HepG2 (cell line): ENCODE measurements at regions not wholly inside any gene's neighbourhood (a gene's known extent, or its start where the extent isn't known, plus 50 kb on each side); places are given as distances from the start of the nearest gene placed in this dataset.

Experiments used
- ATAC-seq: fragments of 200-7000 bp; cut with Tn5 transposase; 3 replicates; pipeline ENCODE4 v1.9.1; 2020; ENCODE audit warnings: mild to moderate bottlenecking, moderate library complexity
- BruUV-seq: library from RNA; stranded (reverse); fragments of 400-500 nt; replicated peaks from 2 replicates; lab custom pipeline; 2021; lab: Mats Ljungman, UMichigan
- CTCF ChIA-PET: fragments of 300-600 bp; formaldehyde crosslinking; extraction: SDS; loops from one replicate; lab custom pipeline; 2021; ENCODE audit warnings: low total read pairs, inconsistent platforms, low intra/inter-chr PET ratio; lab: Yijun Ruan, JAX
- POLR2A ChIA-PET: fragments of 350-600 bp; sonication (Branson Sonifier 250); formaldehyde crosslinking; loops from one replicate; lab custom pipeline; 2020; ENCODE audit warnings: antibody characterized with exemption, inconsistent platforms; lab: Yijun Ruan, JAX
- DNase-seq: peaks from one replicate; pipeline ENCODE4 v3.0.0-alpha.2; 2015; ENCODE audit warnings: low spot score
- FAIRE-seq: peaks from 3 replicates; lab custom pipeline; 2011; peaks lifted over from hg19 to GRCh38; lab: Jason Lieb, UNC
- H2AFZ ChIP-seq: one replicate; pipeline ENCODE4 v1.6.1; 2011; ENCODE audit warnings: low read length, inconsistent platforms
- H3K27ac ChIP-seq: fragments of 300-600 bp; 3 replicates; pipeline ENCODE4 v1.8.0; 2011; ENCODE audit warnings: mixed run types, mild to moderate bottlenecking, mixed read lengths, low read length, inconsistent platforms; ENCODE audit not compliant: insufficient read depth; ENCODE audit errors: extremely low read length
- H3K27me3 ChIP-seq, 2 experiments: fragments of 200-600 bp in 1 of 2; 2 replicates in 1 of 2; 3 replicates in 1 of 2; pipeline versions ENCODE4 v1.6.0 to v1.8.0; 2011; ENCODE audit warnings: low read length in 2 of 2, mild to moderate bottlenecking in 2 of 2, moderate library complexity in 2 of 2, inconsistent platforms in 1 of 2; ENCODE audit not compliant: insufficient read depth in 2 of 2, control insufficient read depth in 1 of 2
- H3K36me3 ChIP-seq, 2 experiments: fragments of 200-600 bp in 1 of 2; replicated peaks in 1 of 2; 2 replicates in 1 of 2; 3 replicates in 1 of 2; pipeline versions ENCODE4 v1.5.1 to v1.8.0; 2011; ENCODE audit warnings: low read length in 2 of 2, inconsistent platforms in 1 of 2; ENCODE audit not compliant: insufficient read depth in 2 of 2, control insufficient read depth in 1 of 2
- H3K4me1 ChIP-seq: 2 replicates; pipeline ENCODE4 v1.5.1; 2012; ENCODE audit warnings: low read length, inconsistent platforms; ENCODE audit not compliant: insufficient read depth
- H3K4me2 ChIP-seq: 2 replicates; pipeline ENCODE4 v1.6.0; 2011; ENCODE audit warnings: low read depth, low read length, inconsistent platforms
- H3K4me3 ChIP-seq, 3 experiments: fragments of 200-600 bp in 1 of 3; sonication (generic), shearing (Covaris generic) in 1 of 3; replicated peaks in 1 of 3; 2 replicates each; pipeline ENCODE4 v1.5.1; 2011 to 2016; ENCODE audit warnings: low read length in 3 of 3, inconsistent platforms in 2 of 3, low read depth in 2 of 3, mild to moderate bottlenecking in 2 of 3, control low read depth in 1 of 3, mixed read lengths in 1 of 3; ENCODE audit not compliant: insufficient read depth in 1 of 3
- H3K79me2 ChIP-seq: one replicate; pipeline ENCODE4 v1.6.1; 2011; ENCODE audit warnings: low read length, inconsistent platforms; ENCODE audit not compliant: insufficient read depth
- H3K9ac ChIP-seq: 2 replicates; pipeline ENCODE4 v1.6.0; 2011; ENCODE audit warnings: mild to moderate bottlenecking, low read depth, low read length, inconsistent platforms; ENCODE audit not compliant: insufficient read depth
- H3K9me3 ChIP-seq: 2 replicates; pipeline ENCODE4 v1.5.1; 2012; ENCODE audit warnings: mild to moderate bottlenecking, low read length
- H4K20me1 ChIP-seq: 2 replicates; pipeline ENCODE4 v1.6.0; 2011; ENCODE audit warnings: inconsistent platforms, mild to moderate bottlenecking, low read length, moderate library complexity; ENCODE audit not compliant: insufficient read depth
- DPF2 ChIP-seq: sonication (generic); formaldehyde crosslinking; IDR thresholded peaks from 2 replicates; pipeline ENCODE4 v1.4.0; 2020; ENCODE audit warnings: mild to moderate bottlenecking, low read depth, missing genetic modification reagents, borderline replicate concordance
- NFKB2 ChIP-seq: sonication (generic); formaldehyde crosslinking; IDR thresholded peaks from 2 replicates; pipeline ENCODE4 v1.4.0; 2020; ENCODE audit warnings: missing genetic modification reagents, borderline replicate concordance
- SKI ChIP-seq: fragments of 450-650 bp; IDR thresholded peaks from one replicate; pipeline ENCODE4 v1.6.1; 2018; ENCODE audit warnings: mild to moderate bottlenecking; ENCODE audit not compliant: partially characterized antibody
- SOX5 ChIP-seq: IDR thresholded peaks from 2 replicates; pipeline ENCODE4 v1.6.1; 2016; ENCODE audit warnings: borderline replicate concordance
- SYNCRIP ChIP-seq: fragments of 200-400 bp; formaldehyde crosslinking; IDR thresholded peaks from 2 replicates; pipeline ENCODE4 v1.6.1; 2018; ENCODE audit warnings: mild to moderate bottlenecking, low read depth, low read length; ENCODE audit not compliant: insufficient read depth
- TAF1 ChIP-seq: sonication (generic); formaldehyde crosslinking; IDR thresholded peaks from 2 replicates; pipeline ENCODE4 v1.4.0; 2020; ENCODE audit warnings: missing genetic modification reagents
- ZBTB4 ChIP-seq: sonication (generic); formaldehyde crosslinking; IDR thresholded peaks from 2 replicates; pipeline ENCODE4 v1.4.0; 2020; ENCODE audit warnings: missing genetic modification reagents, mild to moderate bottlenecking, borderline replicate concordance
- ZNF367 ChIP-seq: sonication (generic); formaldehyde crosslinking; IDR thresholded peaks from 2 replicates; pipeline ENCODE4 v1.4.0; 2020; ENCODE audit warnings: missing genetic modification reagents, borderline replicate concordance
- WGBS: methylation state at CpG from one replicate; pipeline ENCODE4 v1.1.6; 2017; ENCODE audit warnings: low lambda C conversion rate; 5-methylcytosine and 5-hydroxymethylcytosine counted together
- in situ Hi-C: cut with HindIII; loops from 2 replicates; pipeline ENCODE4 v1.10.0; 2017; ENCODE audit warnings: low pct_unique_long_range_greater_than_20kb; ENCODE audit not compliant: extremely low pct_ligation_motif_present
- intact Hi-C: fragments of 100-400 bp; cut with micrococcal nuclease; formaldehyde crosslinking; loops from one replicate; pipeline ENCODE4 v1.10.0; 2022; ENCODE audit not compliant: unreplicated experiment

- BruUV-seq: no TSS peak
- Histone ChIP-seq H3K79me2 (no peaks in the 10 kb centered on the region), H2AFZ (no peak overlapping the region), H3K4me2 (no peak overlapping the region), H3K4me1 (no peaks in the 10 kb centered on the region), H3K9me3 (peaks cover 71% of the 10 kb centered on the region), H3K9ac (no peak overlapping the region), H3K27ac (no peak overlapping the region), H4K20me1 (no peaks in the 10 kb centered on the region), H3K4me3 (no peak overlapping the region), H3K36me3 (no peaks in the 10 kb centered on the region), H3K27me3 (no peaks in the 10 kb centered on the region)
- no peak for FAIRE-seq
- ChIA-PET CTCF (no interaction called here), POLR2A (no interaction called here)
- intact Hi-C loops: no loop called here
- WGBS: 8% methylated on average over 9 of the region's 9 CpGs
- in situ Hi-C loops: no loop called here
- ATAC-seq: no peak
- TF ChIP-seq ZNF367 (no peak), ZBTB4 (CRISPR knock-in tag) (no peak), SYNCRIP (no peak), DPF2 (CRISPR knock-in tag) (no peak), SOX5 (CRISPR knock-in tag) (no peak), NFKB2 (CRISPR knock-in tag) (no peak), SKI (no peak), TAF1 (CRISPR knock-in tag) (no peak)
- no peak for DNase-seq
Measured at GRCh38 chr7:68334636-68335272, 1263.5 kb upstream of the AUTS2 start.
